B cell (primary cell): ENCODE measurements at regions not wholly inside any gene's neighbourhood (a gene's known extent, or its start where the extent isn't known, plus 50 kb on each side); places are given as distances from the start of the nearest gene placed in this dataset.
A peak's percentile ranks its signal among the peaks of the same experiment; 100 is the strongest.

Experiments
- ATAC-seq: fragments of 200-7000 bp; cut with Tn5 transposase; one replicate; pipeline ENCODE4 v1.10.0; 2021; ENCODE audit warnings: low read depth, mild to moderate bottlenecking, moderate number of reproducible peaks, moderate library complexity
- CTCF ChIA-PET: fragments of 350-600 bp; sonication (Branson Sonifier 250); formaldehyde crosslinking; loops from one replicate; lab custom pipeline; 2021; ENCODE audit warnings: antibody characterized with exemption, inconsistent platforms; lab: Charles Lee
- POLR2A ChIA-PET: fragments of 350-600 bp; sonication (Branson Sonifier 250); formaldehyde crosslinking; loops from one replicate; lab custom pipeline; 2021; ENCODE audit warnings: antibody characterized with exemption; lab: Charles Lee
- DNase-seq: peaks from one replicate; pipeline ENCODE4 v3.0.0; 2013
- H2AFZ ChIP-seq: 2 replicates; pipeline ENCODE4 v1.6.1; 2012; ENCODE audit warnings: mild to moderate bottlenecking, low read depth, low read length; ENCODE audit not compliant: insufficient read depth, poor library complexity, severe bottlenecking
- H3K27ac ChIP-seq, 2 donors: 1 replicate in 1 of 2; 2 replicates in 1 of 2; pipeline ENCODE4 v1.5.1; 2012 to 2013; ENCODE audit warnings: low read length in 2 of 2, mild to moderate bottlenecking in 2 of 2, moderate library complexity in 1 of 2
- H3K27me3 ChIP-seq, 4 experiments: fragments of 200-600 bp in 1 of 4; sonication (generic) in 1 of 4; replicated peaks in 1 of 4; 1 replicate in 2 of 4; 2 replicates in 2 of 4; pipeline versions ENCODE4 v1.6.1 to v1.7.0; 2013 to 2016; ENCODE audit warnings: low read length in 3 of 4, mild to moderate bottlenecking in 2 of 4, mixed read lengths in 1 of 4, moderate library complexity in 1 of 4; ENCODE audit not compliant: insufficient read depth in 4 of 4, control insufficient read depth in 3 of 4; ENCODE audit errors: control extremely low read depth in 1 of 4
- H3K36me3 ChIP-seq, 2 experiments: replicated peaks in 1 of 2; 1 replicate in 1 of 2; 2 replicates in 1 of 2; pipeline versions ENCODE4 v1.6.1 to v1.7.1; 2013; ENCODE audit warnings: low read length in 1 of 2; ENCODE audit not compliant: insufficient read depth in 2 of 2, control insufficient read depth in 1 of 2; ENCODE audit errors: control extremely low read depth in 1 of 2, extremely low read depth in 1 of 2
- H3K4me1 ChIP-seq, 2 donors: fragments of 200-600 bp in 1 of 2; sonication (generic) in 1 of 2; 1 replicate in 1 of 2; 2 replicates in 1 of 2; pipeline versions ENCODE4 v1.5.1 to v1.6.1; 2013 to 2017; ENCODE audit warnings: low read length in 2 of 2; ENCODE audit not compliant: control insufficient read depth in 2 of 2, insufficient read depth in 2 of 2
- H3K4me2 ChIP-seq: replicated peaks from 2 replicates; pipeline ENCODE3; 2012; ENCODE audit warnings: mild to moderate bottlenecking, low read depth, low read length; ENCODE audit not compliant: poor library complexity, severe bottlenecking
- H3K4me3 ChIP-seq, 5 experiments: fragments of 200-600 bp in 1 of 5; sonication (generic) in 1 of 5; 1 replicate in 3 of 5; 2 replicates in 2 of 5; pipeline versions ENCODE4 v1.5.1 to v1.7.0; 2011 to 2016; ENCODE audit warnings: low read length in 4 of 5, mild to moderate bottlenecking in 4 of 5, low read depth in 2 of 5, control low read depth in 1 of 5, moderate library complexity in 1 of 5; ENCODE audit not compliant: insufficient read depth in 1 of 5; ENCODE audit errors: control extremely low read depth in 1 of 5, extremely low read depth in 1 of 5
- H3K79me2 ChIP-seq: fragments of 200-600 bp; sonication (generic); one replicate; pipeline ENCODE4 v1.6.0; 2016; ENCODE audit warnings: low read length; ENCODE audit not compliant: control insufficient read depth, insufficient read depth
- H3K9ac ChIP-seq: fragments of 200-600 bp; sonication (generic); 2 replicates; pipeline ENCODE4 v1.6.1; 2017; ENCODE audit warnings: mild to moderate bottlenecking, low read length, moderate library complexity
- H3K9me3 ChIP-seq, 3 donors: one replicate each; pipeline versions ENCODE4 v1.6.1 to v1.7.1; 2013; ENCODE audit warnings: low read length in 2 of 3; ENCODE audit not compliant: control insufficient read depth in 2 of 3, insufficient read depth in 1 of 3; ENCODE audit errors: control extremely low read depth in 1 of 3
- H4K20me1 ChIP-seq: 2 replicates; pipeline ENCODE4 v1.6.0; 2012; ENCODE audit warnings: mild to moderate bottlenecking, low read length; ENCODE audit not compliant: insufficient read depth, control insufficient read depth, poor library complexity, severe bottlenecking
- H3K27ac Mint-ChIP-seq: one replicate; pipeline ENCODE4 v1.8.0; 2021; ENCODE audit warnings: mixed read lengths
- H3K27me3 Mint-ChIP-seq: one replicate; pipeline ENCODE4 v1.8.0; 2021; ENCODE audit warnings: mixed read lengths
- H3K4me1 Mint-ChIP-seq: one replicate; pipeline ENCODE4 v1.8.0; 2021; ENCODE audit warnings: mixed read lengths
- H3K4me3 Mint-ChIP-seq: one replicate; pipeline ENCODE4 v1.8.0; 2021; ENCODE audit warnings: mixed read lengths
- H3K9me3 Mint-ChIP-seq: one replicate; pipeline ENCODE4 v1.8.0; 2022; ENCODE audit warnings: mixed read lengths; ENCODE audit not compliant: insufficient read depth
- CTCF ChIP-seq: fragments of 200-600 bp; IDR thresholded peaks from one replicate; pipeline ENCODE4 v1.8.0; 2022; ENCODE audit warnings: antibody characterized with exemption, mild to moderate bottlenecking
- EZH2 ChIP-seq: IDR thresholded peaks from 2 replicates; pipeline ENCODE4 v1.6.1; 2012; ENCODE audit warnings: borderline replicate concordance, low read depth, mild to moderate bottlenecking, moderate library complexity, low read length; ENCODE audit not compliant: insufficient read depth, poor library complexity, severe bottlenecking
- WGBS: methylation state at CpG from one replicate; pipeline ENCODE4 v1.1.5; 2013; ENCODE audit warnings: missing lambda C conversion rate; ENCODE audit not compliant: insufficient coverage; 5-methylcytosine and 5-hydroxymethylcytosine counted together
- intact Hi-C: fragments of 100-400 bp; cut with micrococcal nuclease; formaldehyde crosslinking; loops from one replicate; pipeline ENCODE4 v1.10.0; 2022

DNA sequence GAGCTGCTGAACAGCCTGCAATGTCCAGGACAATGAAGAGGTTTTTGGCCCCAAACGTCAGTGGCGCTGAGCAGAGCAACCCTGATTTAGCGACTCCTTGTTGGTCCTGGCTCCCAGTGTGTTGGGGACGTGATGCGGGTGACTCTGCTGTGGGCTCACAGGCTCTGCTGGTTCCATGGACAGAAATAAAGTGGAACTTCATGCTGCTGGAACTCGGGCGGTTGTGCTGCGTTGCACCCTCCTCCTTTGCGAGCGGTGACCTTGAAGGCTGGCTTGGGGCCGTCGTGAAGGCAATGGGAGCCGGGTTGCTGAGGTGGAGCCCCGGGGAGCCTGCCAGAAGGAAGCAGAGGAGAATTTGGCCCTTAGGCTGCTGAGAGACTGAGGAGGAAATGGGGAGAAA is 122.6 kb upstream of the C1orf174 start:
- Histone ChIP-seq H3K4me1 (peaks cover 12 to 21% of the 10 kb centered on the region in 2 donors), H4K20me1 (no peaks in the 10 kb centered on the region), H3K79me2 (no peaks in the 10 kb centered on the region), H3K4me3 (no peak overlapping the region), H3K36me3 (no peaks in the 10 kb centered on the region), H2AFZ (no peak overlapping the region), H3K4me2 (no peak overlapping the region), H3K9me3 (peaks cover 0 to 17% (median 0%) of the 10 kb centered on the region in 3 donors), H3K9ac (no peak overlapping the region), H3K27me3 (no peaks in the 10 kb centered on the region), H3K27ac (no peak overlapping the region)
- H3K27ac Mint-ChIP-seq, result no peak overlapping the region
- H3K4me3 Mint-ChIP-seq, result no peak overlapping the region
- DNase-seq (no peak), ATAC-seq (no peak)
- ChIA-PET CTCF (no interaction called here), POLR2A (no interaction called here)
- peaks cover 39% of the 10 kb centered on the region for H3K4me1 Mint-ChIP-seq
- intact Hi-C loops, result no loop called here
- WGBS, result 89% methylated on average over 12 of the region's 14 CpGs
- no peaks in the 10 kb centered on the region for H3K27me3 Mint-ChIP-seq
- no peak for TF ChIP-seq CTCF
- no peak for TF ChIP-seq EZH2
- no peaks in the 10 kb centered on the region for H3K9me3 Mint-ChIP-seq

DNA sequence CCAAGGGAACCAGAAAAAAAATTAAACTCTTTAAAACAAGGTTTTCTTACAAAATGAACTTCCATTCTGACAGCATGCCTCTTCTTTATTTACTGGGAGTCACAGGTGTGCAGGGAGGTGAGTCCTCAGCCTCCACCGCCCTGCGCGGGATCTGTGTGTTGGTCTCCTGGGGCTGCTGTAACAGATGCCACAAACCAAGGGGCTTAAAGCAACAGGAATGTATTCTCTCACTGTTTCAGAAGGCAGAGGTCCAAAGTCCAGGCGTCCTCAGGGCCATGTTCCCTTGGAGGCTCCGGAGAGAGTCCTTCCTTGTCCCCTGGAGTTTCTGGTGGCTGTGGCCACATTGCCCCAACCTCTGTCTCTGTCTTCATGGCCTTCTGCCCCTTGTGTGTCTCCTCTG is 123.6 kb upstream of the C1orf174 start:
- H3K9ac ChIP-seq, result no peak overlapping the region
- DNase-seq (no peak), ATAC-seq (no peak)
- Mint-ChIP-seq H3K9me3 (no peaks in the 10 kb centered on the region), H3K27me3 (no peaks in the 10 kb centered on the region), H3K27ac (peak overlapping the region; percentile 26), H3K4me1 (peaks cover 48% of the 10 kb centered on the region), H3K4me3 (no peak overlapping the region)
- peaks cover 21 to 30% of the 10 kb centered on the region in 2 donors for H3K4me1 ChIP-seq
- H3K4me3 ChIP-seq, result no peak overlapping the region
- ChIA-PET POLR2A (no interaction called here), CTCF (no interaction called here)
- peaks cover 0 to 15% (median 0%) of the 10 kb centered on the region in 3 donors for H3K9me3 ChIP-seq
- H3K27ac ChIP-seq, result no peak overlapping the region
- no peaks in the 10 kb centered on the region for H3K79me2 ChIP-seq
- 48% methylated on average over 5 of the region's 5 CpGs for WGBS
- H3K27me3 ChIP-seq, result no peaks in the 10 kb centered on the region
- intact Hi-C loops, result no loop called here
- no peaks in the 10 kb centered on the region for H4K20me1 ChIP-seq
- H3K36me3 ChIP-seq, result no peaks in the 10 kb centered on the region
- H3K4me2 ChIP-seq, result no peak overlapping the region
- H2AFZ ChIP-seq, result no peak overlapping the region
- TF ChIP-seq EZH2 (no peak), CTCF (no peak)
